Astrocyte (in vitro differentiated cells and primary cell): ENCODE measurements at regions not wholly inside any gene's neighbourhood (a gene's known extent, or its start where the extent isn't known, plus 50 kb on each side); places are given as distances from the start of the nearest gene placed in this dataset.

ENCODE experiments used
- EZH2 ChIP-seq: IDR thresholded peaks from 2 replicates; pipeline ENCODE4 v1.6.1; 2012; ENCODE audit warnings: mild to moderate bottlenecking, low read length, inconsistent platforms; ENCODE audit not compliant: insufficient read depth
- TF ChIP-seq, protein P1 (sequence below): IDR thresholded peaks from 2 replicates; pipeline ENCODE4 v1.5.1; 2011; ENCODE audit warnings: low read depth, mild to moderate bottlenecking, inconsistent platforms, low read length, moderate library complexity; ENCODE audit not compliant: insufficient read depth

DNA sequence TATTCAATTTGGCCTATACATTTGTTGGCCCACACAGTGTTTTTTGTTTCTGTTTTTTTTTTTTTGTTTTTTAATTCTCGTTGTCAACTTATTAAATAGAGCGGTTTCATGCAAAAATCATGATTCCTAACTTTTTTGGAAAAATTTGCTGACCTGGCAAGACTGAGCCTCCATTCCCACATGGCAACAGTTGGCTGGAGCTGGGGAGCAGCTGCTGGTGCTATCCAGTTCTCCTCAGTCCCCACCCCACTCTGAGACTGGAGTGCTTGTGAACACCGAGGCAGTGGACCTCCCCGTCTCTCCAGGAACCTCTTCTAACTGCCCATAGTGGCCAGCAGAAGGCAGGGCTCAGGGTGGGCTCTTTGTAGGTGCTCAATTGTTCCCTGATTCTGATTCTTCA, 95.7 kb upstream of the OTUD4 start:
- no peak for TF ChIP-seq EZH2
- TF ChIP-seq, protein P1, sequence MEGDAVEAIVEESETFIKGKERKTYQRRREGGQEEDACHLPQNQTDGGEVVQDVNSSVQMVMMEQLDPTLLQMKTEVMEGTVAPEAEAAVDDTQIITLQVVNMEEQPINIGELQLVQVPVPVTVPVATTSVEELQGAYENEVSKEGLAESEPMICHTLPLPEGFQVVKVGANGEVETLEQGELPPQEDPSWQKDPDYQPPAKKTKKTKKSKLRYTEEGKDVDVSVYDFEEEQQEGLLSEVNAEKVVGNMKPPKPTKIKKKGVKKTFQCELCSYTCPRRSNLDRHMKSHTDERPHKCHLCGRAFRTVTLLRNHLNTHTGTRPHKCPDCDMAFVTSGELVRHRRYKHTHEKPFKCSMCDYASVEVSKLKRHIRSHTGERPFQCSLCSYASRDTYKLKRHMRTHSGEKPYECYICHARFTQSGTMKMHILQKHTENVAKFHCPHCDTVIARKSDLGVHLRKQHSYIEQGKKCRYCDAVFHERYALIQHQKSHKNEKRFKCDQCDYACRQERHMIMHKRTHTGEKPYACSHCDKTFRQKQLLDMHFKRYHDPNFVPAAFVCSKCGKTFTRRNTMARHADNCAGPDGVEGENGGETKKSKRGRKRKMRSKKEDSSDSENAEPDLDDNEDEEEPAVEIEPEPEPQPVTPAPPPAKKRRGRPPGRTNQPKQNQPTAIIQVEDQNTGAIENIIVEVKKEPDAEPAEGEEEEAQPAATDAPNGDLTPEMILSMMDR = no peak
